IMR-90 (cell line): ENCODE measurements at regions not wholly inside any gene's neighbourhood (a gene's known extent, or its start where the extent isn't known, plus 50 kb on each side); places are given as distances from the start of the nearest gene placed in this dataset.

Experiments used
- ATAC-seq: fragments of 200-7000 bp; cut with Tn5 transposase; 2 replicates; pipeline ENCODE4 v1.9.1; 2020; ENCODE audit warnings: low read depth, mild to moderate bottlenecking, moderate library complexity
- BruUV-seq: library from RNA; stranded (reverse); fragments of 400-500 nt; replicated peaks from 2 replicates; lab custom pipeline; 2021; lab: Mats Ljungman, UMichigan
- CTCF ChIA-PET: fragments of 300-600 bp; formaldehyde crosslinking; extraction: SDS; loops from one replicate; lab custom pipeline; 2021; ENCODE audit warnings: antibody characterized with exemption; lab: Yijun Ruan, JAX
- POLR2A ChIA-PET: fragments of 300-600 bp; sonication (Branson Sonifier 250); formaldehyde crosslinking; loops from one replicate; lab custom pipeline; 2022; ENCODE audit warnings: antibody characterized with exemption; ENCODE audit not compliant: unreplicated experiment; lab: Charles Lee
- DNase-seq: peaks from one replicate; pipeline ENCODE4 v3.0.0; 2013
- H2AFZ ChIP-seq: replicated peaks from 2 replicates; pipeline ENCODE3; 2013; ENCODE audit warnings: low read length, mild to moderate bottlenecking; ENCODE audit not compliant: poor library complexity
- H2AK5ac ChIP-seq: 2 replicates; pipeline ENCODE4 v1.6.1; 2013; ENCODE audit warnings: low read depth, low read length, inconsistent platforms
- H2AK9ac ChIP-seq: replicated peaks from 2 replicates; pipeline ENCODE3; 2013; ENCODE audit warnings: mild to moderate bottlenecking, low read depth, low read length, moderate library complexity; ENCODE audit not compliant: poor library complexity
- H2BK120ac ChIP-seq: 2 replicates; pipeline ENCODE4 v1.6.1; 2013; ENCODE audit warnings: low read depth, low read length, inconsistent platforms
- H2BK15ac ChIP-seq: 3 replicates; pipeline ENCODE4 v1.6.1; 2013; ENCODE audit warnings: low read depth, low read length, inconsistent platforms
- H2BK20ac ChIP-seq: 2 replicates; pipeline ENCODE4 v1.6.1; 2013; ENCODE audit warnings: low read depth, mild to moderate bottlenecking, inconsistent platforms, low read length, moderate library complexity
- H2BK5ac ChIP-seq: 2 replicates; pipeline ENCODE4 v1.6.1; 2013; ENCODE audit warnings: mild to moderate bottlenecking, low read depth, low read length, inconsistent platforms; ENCODE audit not compliant: poor library complexity, severe bottlenecking
- H3K14ac ChIP-seq: replicated peaks from 2 replicates; pipeline ENCODE4 v1.6.1; 2013; ENCODE audit warnings: low read depth, low read length, inconsistent platforms
- H3K18ac ChIP-seq: 2 replicates; pipeline ENCODE4 v1.6.1; 2013; ENCODE audit warnings: low read depth, low read length, control low read depth
- H3K23ac ChIP-seq: 2 replicates; pipeline ENCODE4 v1.6.1; 2013; ENCODE audit warnings: low read depth, low read length, inconsistent platforms
- H3K27ac ChIP-seq: 2 replicates; pipeline ENCODE4 v1.5.1; 2013; ENCODE audit warnings: mild to moderate bottlenecking, control low read depth, low read length; ENCODE audit not compliant: insufficient read depth
- H3K27me3 ChIP-seq: 2 replicates; pipeline ENCODE4 v1.6.1; 2013; ENCODE audit warnings: low read length; ENCODE audit not compliant: control insufficient read depth, insufficient read depth
- H3K36me3 ChIP-seq: 2 replicates; pipeline ENCODE4 v1.6.1; 2013; ENCODE audit warnings: low read length, mixed read lengths; ENCODE audit not compliant: control insufficient read depth, insufficient read depth
- H3K4ac ChIP-seq: 2 replicates; pipeline ENCODE4 v1.6.1; 2013; ENCODE audit warnings: low read depth, low read length, inconsistent platforms
- H3K4me1 ChIP-seq: 2 replicates; pipeline ENCODE4 v1.6.1; 2013; ENCODE audit warnings: low read length, mixed read lengths; ENCODE audit not compliant: control insufficient read depth, insufficient read depth
- H3K4me2 ChIP-seq: 2 replicates; pipeline ENCODE4 v1.6.1; 2013; ENCODE audit warnings: low read depth, mild to moderate bottlenecking, control low read depth, low read length, moderate library complexity
- H3K4me3 ChIP-seq: 2 replicates; pipeline ENCODE4 v1.5.1; 2013; ENCODE audit warnings: low read depth, mild to moderate bottlenecking, control low read depth, low read length, moderate library complexity; ENCODE audit not compliant: insufficient read depth
- H3K56ac ChIP-seq: 2 replicates; pipeline ENCODE4 v1.6.1; 2013; ENCODE audit warnings: low read length, inconsistent platforms; ENCODE audit not compliant: insufficient read depth; ENCODE audit errors: extremely low read depth
- H3K79me1 ChIP-seq, 2 experiments: 2 replicates each; pipeline ENCODE4 v1.6.1; 2013; ENCODE audit warnings: low read length in 2 of 2, inconsistent platforms in 1 of 2, low read depth in 1 of 2
- H3K9ac ChIP-seq: 2 replicates; pipeline ENCODE4 v1.6.1; 2013; ENCODE audit warnings: low read depth, low read length, control low read depth
- H3K9me1 ChIP-seq: 2 replicates; pipeline ENCODE4 v1.6.1; 2013; ENCODE audit warnings: low read length, inconsistent platforms; ENCODE audit not compliant: insufficient read depth
- H3K9me3 ChIP-seq: 2 replicates; pipeline ENCODE4 v1.6.1; 2013; ENCODE audit warnings: low read length; ENCODE audit not compliant: control insufficient read depth, insufficient read depth
- H4K20me1 ChIP-seq: 2 replicates; pipeline ENCODE4 v1.6.1; 2013; ENCODE audit warnings: low read length, inconsistent platforms; ENCODE audit not compliant: insufficient read depth
- H4K5ac ChIP-seq: 2 replicates; pipeline ENCODE4 v1.6.1; 2013; ENCODE audit warnings: mild to moderate bottlenecking, low read depth, low read length, control low read depth
- H4K8ac ChIP-seq, 2 experiments: 2 replicates each; pipeline ENCODE4 v1.6.1; 2013; ENCODE audit warnings: low read depth in 2 of 2, low read length in 2 of 2, control low read depth in 1 of 2, inconsistent platforms in 1 of 2
- H4K91ac ChIP-seq: 2 replicates; pipeline ENCODE4 v1.6.1; 2013; ENCODE audit warnings: low read depth, low read length, inconsistent platforms; ENCODE audit not compliant: insufficient read depth
- BHLHE40 ChIP-seq: fragments of 150-350 bp; IDR thresholded peaks from 2 replicates; pipeline ENCODE4 v1.6.1; 2016; ENCODE audit warnings: mild to moderate bottlenecking, low read depth, low read length
- CHD1 ChIP-seq: IDR thresholded peaks from 2 replicates; pipeline ENCODE4 v1.6.1; 2012; ENCODE audit warnings: low read depth, low read length, improper control_type of control experiment
- FOS ChIP-seq: fragments of 150-350 bp; IDR thresholded peaks from 2 replicates; pipeline ENCODE4 v1.6.1; 2016; ENCODE audit warnings: low read depth, low read length
- MAFK ChIP-seq: IDR thresholded peaks from 2 replicates; pipeline ENCODE4 v1.6.1; 2012; ENCODE audit warnings: low read depth, low read length, improper control_type of control experiment
- MXI1 ChIP-seq: IDR thresholded peaks from 2 replicates; pipeline ENCODE4 v1.6.1; 2012; ENCODE audit warnings: low read depth, mild to moderate bottlenecking, low read length, moderate library complexity, borderline replicate concordance
- NFE2L2 ChIP-seq: fragments of 150-350 bp; IDR thresholded peaks from 2 replicates; pipeline ENCODE4 v1.6.1; 2016; ENCODE audit warnings: low read depth, mild to moderate bottlenecking, low read length
- POLR2A ChIP-seq: IDR thresholded peaks from 2 replicates; pipeline ENCODE4 v1.6.1; 2012; ENCODE audit warnings: mild to moderate bottlenecking, low read depth, low read length
- RAD21 ChIP-seq: IDR thresholded peaks from 2 replicates; pipeline ENCODE4 v1.6.1; 2012; ENCODE audit warnings: low read length, improper control_type of control experiment
- RCOR1 ChIP-seq: IDR thresholded peaks from 2 replicates; pipeline ENCODE4 v1.6.1; 2012; ENCODE audit warnings: mild to moderate bottlenecking, low read length, improper control_type of control experiment; ENCODE audit not compliant: insufficient replicate concordance
- RFX5 ChIP-seq: IDR thresholded peaks from 2 replicates; pipeline ENCODE4 v1.8.0; 2012; ENCODE audit warnings: low read depth, mild to moderate bottlenecking, low read length, moderate library complexity
- SMC3 ChIP-seq: fragments of 150-350 bp; IDR thresholded peaks from 2 replicates; pipeline ENCODE4 v1.6.1; 2016; ENCODE audit warnings: low read depth, mild to moderate bottlenecking, antibody characterized with exemption, low read length, moderate library complexity
- WGBS, 2 experiments: methylation state at CpG; one replicate each; pipeline versions ENCODE4 v1.1.5 to v1.1.7; 2013; ENCODE audit warnings: missing lambda C conversion rate in 2 of 2; ENCODE audit not compliant: insufficient read length in 1 of 2; ENCODE audit errors: extremely low coverage in 2 of 2; 5-methylcytosine and 5-hydroxymethylcytosine counted together
- dilution Hi-C: fragments of 300-500 bp; cut with HindIII; formaldehyde crosslinking; loops from one replicate; pipeline ENCODE4 v1.14.3; 2018; ENCODE audit warnings: low sequenced_read_pairs; ENCODE audit not compliant: unreplicated experiment
- in situ Hi-C: fragments of 300-500 bp; cut with MboI; formaldehyde crosslinking; loops from 3 replicates; pipeline ENCODE4 v1.14.3; 2019; ENCODE audit warnings: low sequenced_read_pairs, inconsistent platforms, mixed read lengths
- intact Hi-C: fragments of 100-400 bp; cut with micrococcal nuclease; formaldehyde crosslinking; loops from 2 replicates; pipeline ENCODE4 v1.10.0; 2022
- TF ChIP-seq, protein P1 (sequence below): fragments of 150-350 bp; IDR thresholded peaks from 2 replicates; pipeline ENCODE4 v1.6.1; 2016; ENCODE audit warnings: low read depth, mild to moderate bottlenecking, low read length, moderate library complexity, borderline replicate concordance
- TF ChIP-seq, protein P2 (sequence below): conservative IDR thresholded peaks from 2 replicates; pipeline ENCODE4 v1.5.1; 2012; ENCODE audit warnings: mild to moderate bottlenecking, low read depth, low read length, improper control_type of control experiment

DNA sequence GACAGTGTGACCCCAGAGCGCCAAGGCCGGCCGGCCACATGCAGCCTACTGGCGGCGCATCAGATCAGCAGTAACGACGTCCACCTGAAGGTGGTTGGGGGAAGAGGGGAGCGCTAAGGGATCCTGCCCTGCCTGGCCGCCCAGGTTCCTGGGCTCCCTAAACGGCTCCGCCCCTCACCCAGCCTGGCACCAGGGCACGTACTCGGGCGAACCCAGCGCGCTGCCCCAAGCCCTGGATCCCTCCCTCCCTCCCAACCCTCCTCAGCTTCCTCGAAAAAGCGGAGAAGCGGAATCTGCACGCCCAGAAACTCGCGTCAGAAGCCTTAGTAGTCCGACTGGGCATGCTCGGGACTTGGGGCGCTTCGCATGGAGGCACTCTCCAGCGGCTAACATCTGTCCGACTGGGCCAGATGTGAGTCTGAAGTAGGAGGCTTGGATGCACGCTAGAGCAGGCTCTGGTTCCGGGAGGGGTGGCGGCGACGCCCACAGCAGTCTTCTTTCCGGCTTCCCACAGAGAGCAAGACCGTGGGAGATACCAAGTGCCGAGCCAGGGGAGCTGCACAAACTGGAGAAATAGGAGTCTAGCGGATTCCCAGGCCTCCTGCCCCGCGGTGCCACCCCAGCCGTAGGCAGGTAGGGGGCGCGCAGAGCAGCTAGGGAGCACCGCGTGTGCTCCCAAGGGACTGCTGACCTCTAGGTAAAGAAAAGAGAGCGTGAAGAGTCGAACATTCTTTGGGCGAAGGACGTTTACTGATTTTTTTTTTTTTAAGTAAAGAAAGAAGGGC lies 114.3 kb upstream of the TEX13C start (continued):
- TF ChIP-seq MAFK, result no peak

DNA sequence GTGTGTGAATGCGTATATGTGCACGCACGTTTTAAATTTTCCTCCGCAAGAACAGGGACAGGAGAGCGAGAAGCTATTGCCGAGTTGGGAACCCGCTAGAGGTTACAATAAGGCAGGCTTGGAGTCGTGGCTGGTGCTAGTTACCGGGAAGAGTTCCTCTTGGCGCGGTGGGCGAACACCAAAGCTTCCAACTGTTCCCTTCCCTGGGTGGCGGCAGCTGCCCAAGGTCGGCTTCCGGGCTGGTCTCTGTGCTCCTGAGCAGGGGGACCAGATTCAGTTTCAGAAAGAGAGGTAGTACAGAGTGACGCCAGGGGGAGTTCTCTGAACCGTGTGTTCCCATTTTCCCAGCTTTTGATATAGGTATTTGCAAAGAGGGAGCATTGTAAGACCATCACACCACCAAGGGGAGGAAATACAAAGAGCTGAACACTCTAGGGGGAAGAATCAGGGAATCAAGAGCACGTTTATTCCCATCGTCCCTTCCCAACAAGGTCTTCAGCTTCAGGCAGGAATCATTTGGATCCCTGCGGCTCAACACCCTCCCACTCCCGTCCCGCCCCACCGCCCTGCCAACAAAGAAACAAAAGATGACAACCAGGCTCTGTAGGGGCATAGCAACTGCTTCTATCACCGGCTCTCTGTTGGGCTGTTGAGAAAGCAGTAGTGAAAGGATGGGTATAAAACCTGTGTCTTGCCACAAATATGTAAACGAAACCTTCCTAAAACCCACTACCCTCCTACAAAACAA lies 113.6 kb upstream of the TEX13C start:
- H2AK9ac ChIP-seq, result no peak overlapping the region
- in situ Hi-C loops (no loop called here), dilution Hi-C loops (no loop called here), intact Hi-C loops (no loop called here)
- no peak overlapping the region for H3K4me3 ChIP-seq
- H2BK5ac ChIP-seq, result no peak overlapping the region
- H3K79me1 ChIP-seq, result no peaks in the 10 kb centered on the region
- no peak for DNase-seq
- no peaks in the 10 kb centered on the region for H3K9me1 ChIP-seq
- no peak overlapping the region for H2AK5ac ChIP-seq
- no peaks in the 10 kb centered on the region for H3K4me1 ChIP-seq
- no peak overlapping the region for H3K18ac ChIP-seq
- no peak overlapping the region for H4K5ac ChIP-seq
- H3K14ac ChIP-seq, result no peak overlapping the region
- H4K91ac ChIP-seq, result no peak overlapping the region
- 30% methylated on average over 11 of the region's 25 CpGs; no CpG with 5 or more reads in 1 of the 2 experiments for WGBS, 2 experiments
- H3K27ac ChIP-seq, result no peak overlapping the region
- ChIA-PET POLR2A (no interaction called here), CTCF (interaction anchor here (0.6 kb wide), 1 partner anchor 101 kb away, joined by 6 read pairs; no protein-coding TSS in a partner anchor)
- H2BK20ac ChIP-seq, result no peak overlapping the region
- BruUV-seq, result no TSS peak
- no peak overlapping the region for H3K56ac ChIP-seq
- no peaks in the 10 kb centered on the region for H3K36me3 ChIP-seq
- no peaks in the 10 kb centered on the region; the same call in 1 of the 2 replicates for H3K9me3 ChIP-seq
- no peak overlapping the region for H3K23ac ChIP-seq
- H3K27me3 ChIP-seq, result peaks cover 13% of the 10 kb centered on the region; the same call in 1 of the 2 replicates
- H2BK15ac ChIP-seq, result no peak overlapping the region
- H4K20me1 ChIP-seq, result no peaks in the 10 kb centered on the region
- ATAC-seq, result no peak
- H3K9ac ChIP-seq, result no peak overlapping the region
- H2BK120ac ChIP-seq, result no peak overlapping the region
- no peak overlapping the region; the same call in 1 of the 2 replicates for H3K4me2 ChIP-seq
- H2AFZ ChIP-seq, result no peak overlapping the region
- H4K8ac ChIP-seq, result no peak overlapping the region
- H3K4ac ChIP-seq, result no peak overlapping the region
- no peak for TF ChIP-seq BHLHE40
- TF ChIP-seq, protein P1, sequence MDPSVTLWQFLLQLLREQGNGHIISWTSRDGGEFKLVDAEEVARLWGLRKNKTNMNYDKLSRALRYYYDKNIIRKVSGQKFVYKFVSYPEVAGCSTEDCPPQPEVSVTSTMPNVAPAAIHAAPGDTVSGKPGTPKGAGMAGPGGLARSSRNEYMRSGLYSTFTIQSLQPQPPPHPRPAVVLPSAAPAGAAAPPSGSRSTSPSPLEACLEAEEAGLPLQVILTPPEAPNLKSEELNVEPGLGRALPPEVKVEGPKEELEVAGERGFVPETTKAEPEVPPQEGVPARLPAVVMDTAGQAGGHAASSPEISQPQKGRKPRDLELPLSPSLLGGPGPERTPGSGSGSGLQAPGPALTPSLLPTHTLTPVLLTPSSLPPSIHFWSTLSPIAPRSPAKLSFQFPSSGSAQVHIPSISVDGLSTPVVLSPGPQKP, result no peak
- TF ChIP-seq SMC3, result no peak
- TF ChIP-seq MXI1, result no peak
- TF ChIP-seq RAD21, result no peak
- TF ChIP-seq RCOR1, result no peak
- no peak for TF ChIP-seq MAFK
- no peak for TF ChIP-seq RFX5
- TF ChIP-seq CHD1, result no peak
- TF ChIP-seq NFE2L2, result no peak
- TF ChIP-seq FOS, result no peak
- TF ChIP-seq POLR2A, result no peak
- TF ChIP-seq, protein P2, sequence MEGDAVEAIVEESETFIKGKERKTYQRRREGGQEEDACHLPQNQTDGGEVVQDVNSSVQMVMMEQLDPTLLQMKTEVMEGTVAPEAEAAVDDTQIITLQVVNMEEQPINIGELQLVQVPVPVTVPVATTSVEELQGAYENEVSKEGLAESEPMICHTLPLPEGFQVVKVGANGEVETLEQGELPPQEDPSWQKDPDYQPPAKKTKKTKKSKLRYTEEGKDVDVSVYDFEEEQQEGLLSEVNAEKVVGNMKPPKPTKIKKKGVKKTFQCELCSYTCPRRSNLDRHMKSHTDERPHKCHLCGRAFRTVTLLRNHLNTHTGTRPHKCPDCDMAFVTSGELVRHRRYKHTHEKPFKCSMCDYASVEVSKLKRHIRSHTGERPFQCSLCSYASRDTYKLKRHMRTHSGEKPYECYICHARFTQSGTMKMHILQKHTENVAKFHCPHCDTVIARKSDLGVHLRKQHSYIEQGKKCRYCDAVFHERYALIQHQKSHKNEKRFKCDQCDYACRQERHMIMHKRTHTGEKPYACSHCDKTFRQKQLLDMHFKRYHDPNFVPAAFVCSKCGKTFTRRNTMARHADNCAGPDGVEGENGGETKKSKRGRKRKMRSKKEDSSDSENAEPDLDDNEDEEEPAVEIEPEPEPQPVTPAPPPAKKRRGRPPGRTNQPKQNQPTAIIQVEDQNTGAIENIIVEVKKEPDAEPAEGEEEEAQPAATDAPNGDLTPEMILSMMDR, result no peak
